GM18873 (cell line): ENCODE measurements at regions not wholly inside any gene's neighbourhood (a gene's known extent, or its start where the extent isn't known, plus 50 kb on each side); places are given as distances from the start of the nearest gene placed in this dataset.

ENCODE experiments used
- ATAC-seq: cut with Tn5 transposase; IDR thresholded peaks from one replicate; pipeline ENCODE4 v1.9.1; 2021; ENCODE audit warnings: mild to moderate bottlenecking, moderate library complexity, moderate number of reproducible peaks; ENCODE audit not compliant: unreplicated experiment, low FRiP score

DNA sequence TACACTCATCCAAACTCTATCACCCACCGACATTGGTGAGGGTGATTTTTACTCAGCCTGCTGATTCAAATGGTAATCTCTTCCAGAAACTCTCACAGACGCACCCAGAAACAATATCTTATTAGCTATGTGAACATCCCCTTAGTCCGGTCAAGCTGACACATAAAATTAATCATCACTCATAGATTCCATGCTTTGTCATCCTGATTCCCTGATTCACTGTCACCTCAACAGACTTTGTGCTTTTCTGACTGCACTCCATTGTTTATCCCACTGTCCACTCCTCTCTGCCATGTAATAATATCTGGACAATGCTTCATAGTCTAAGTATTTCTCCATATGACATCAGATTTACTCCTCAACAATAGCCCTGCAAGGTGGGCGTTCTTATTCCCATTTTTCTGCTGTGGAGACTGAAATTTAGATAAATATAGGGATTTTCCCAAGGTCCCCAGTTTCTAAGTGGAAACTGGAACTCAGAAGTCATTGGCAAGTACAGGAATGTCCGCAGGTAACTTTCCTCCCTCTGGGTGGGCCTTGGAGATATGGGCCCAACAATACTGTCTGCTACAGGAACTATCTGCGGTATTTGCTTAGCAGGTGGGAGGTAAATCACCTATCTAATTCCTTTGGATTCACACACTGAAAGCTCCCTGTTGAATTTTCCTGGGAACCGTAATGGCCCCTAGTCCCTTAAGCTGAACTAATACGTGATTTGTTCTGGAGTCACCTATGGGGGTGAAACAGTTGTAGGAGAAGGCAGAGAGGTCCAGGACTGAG lies 228.6 kb upstream of the BCOR start:
- no peak for ATAC-seq

DNA sequence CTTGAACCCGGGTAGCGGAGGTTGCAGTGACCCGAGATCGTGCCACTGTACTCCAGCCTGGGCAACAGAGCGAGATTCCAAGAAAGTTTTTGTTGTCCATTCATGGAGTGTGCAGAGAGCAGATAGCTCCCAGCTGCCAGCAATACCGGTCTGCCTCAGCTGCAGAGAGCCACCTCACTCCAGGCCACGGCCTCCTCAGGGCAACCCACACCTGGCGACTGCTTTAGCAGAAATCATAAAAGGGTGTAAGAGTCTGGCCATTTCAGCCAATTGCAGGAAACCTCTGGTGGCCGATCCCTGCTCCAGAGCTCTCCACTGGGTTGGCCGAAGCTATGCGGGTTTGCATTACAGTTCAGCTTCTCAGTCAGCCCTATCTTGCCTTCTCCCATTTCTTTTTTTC lies 227.4 kb upstream of the BCOR start:
- ATAC-seq: no peak

DNA sequence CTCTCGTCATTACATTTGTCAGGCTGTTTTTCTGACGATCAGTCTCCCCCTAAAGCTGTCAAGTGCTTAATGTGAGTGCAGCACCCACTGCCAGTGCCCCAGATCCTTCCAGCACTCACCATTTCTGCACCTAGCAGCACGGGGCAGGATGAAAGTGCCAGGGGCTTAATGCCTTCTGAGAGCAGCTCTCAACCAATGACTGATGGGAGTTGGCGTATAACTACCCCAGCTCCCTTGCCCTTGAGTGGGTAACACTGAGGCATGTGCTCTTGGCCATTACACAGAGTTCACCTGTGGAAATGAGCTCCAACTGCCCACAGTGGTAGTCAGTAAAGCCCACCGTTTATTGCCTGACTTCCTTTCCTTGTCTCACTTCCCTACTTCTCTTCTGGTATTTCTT lies 226.2 kb upstream of the BCOR start:
- no peak for ATAC-seq

DNA sequence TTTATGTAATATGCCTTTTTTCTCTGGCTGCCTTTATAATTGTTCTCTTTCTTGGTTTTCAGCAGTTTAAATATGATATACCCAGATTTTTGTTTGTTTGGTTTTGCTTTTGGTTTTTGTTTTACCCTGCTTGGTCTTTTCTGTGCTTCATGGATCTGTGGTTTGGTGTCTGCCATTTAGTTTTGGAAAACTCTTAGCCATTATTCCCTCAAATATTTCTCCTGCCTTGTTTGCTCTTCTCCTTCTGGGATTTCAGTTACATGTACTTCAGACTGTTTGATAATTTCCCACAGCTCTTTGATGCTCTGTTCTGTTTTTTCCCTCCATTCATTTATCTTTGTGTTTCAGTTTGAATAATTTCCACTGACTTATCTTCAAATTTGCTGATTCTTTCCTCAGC lies 223.1 kb upstream of the BCOR start:
- ATAC-seq: no peak

DNA sequence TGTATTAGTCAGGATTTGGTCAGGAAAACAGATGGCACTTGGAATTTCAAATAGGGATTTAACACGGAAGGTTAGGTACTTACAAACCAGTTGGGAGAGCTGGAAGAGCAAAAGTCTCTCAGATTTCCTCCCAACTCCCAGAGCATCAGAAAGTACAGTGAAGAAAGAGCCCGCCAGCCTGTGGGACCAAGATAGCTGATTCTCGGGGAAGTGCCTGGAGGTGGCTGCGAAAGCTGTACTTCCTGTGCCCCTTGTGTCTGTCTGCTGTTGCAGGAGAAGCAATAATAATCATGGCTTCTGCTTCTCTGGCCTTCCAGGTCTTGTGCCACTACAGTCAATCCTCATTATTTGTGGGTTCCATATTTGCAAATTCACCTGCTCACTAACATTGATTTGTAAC lies 221.0 kb upstream of the BCOR start:
- ATAC-seq: no peak

DNA sequence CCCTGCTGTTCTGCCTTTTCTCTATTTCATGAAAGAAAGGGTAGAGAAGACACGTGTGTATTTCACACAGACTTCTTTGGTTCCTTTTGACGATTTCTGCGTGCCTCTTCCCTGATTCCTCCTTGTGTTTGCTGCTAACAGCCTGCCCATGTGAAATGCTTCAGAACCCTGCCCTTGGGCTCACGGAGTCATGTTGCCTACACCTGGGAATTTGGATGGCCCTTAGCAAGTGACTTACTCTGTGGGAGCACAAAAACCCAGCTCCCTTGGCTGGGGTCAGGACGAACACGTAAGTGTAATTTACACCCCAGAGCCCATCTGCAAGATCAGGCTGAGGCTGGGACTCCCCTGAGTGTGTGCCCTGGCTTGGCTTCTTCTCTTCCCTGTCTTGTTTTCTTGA lies 220.3 kb upstream of the BCOR start:
- no peak for ATAC-seq

DNA sequence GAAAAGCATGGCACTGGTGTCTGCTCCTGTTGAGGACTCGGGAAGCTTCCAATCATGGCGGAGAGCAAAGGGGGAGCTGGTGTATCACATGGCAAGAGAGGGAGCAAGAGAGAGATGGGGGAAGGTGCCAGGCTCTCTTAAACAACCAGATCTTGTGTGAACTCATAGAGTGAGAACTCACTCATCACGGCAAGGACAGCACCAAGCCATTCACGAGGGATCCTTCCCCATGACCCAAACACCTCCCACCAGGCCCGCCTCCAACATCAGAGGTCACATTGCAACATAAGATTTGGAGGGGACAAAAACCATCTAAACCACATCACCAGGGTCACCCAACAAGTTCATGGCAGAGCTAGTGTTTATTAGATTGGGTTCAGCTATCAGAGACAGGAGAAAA lies 218.7 kb upstream of the BCOR start:
- no peak for ATAC-seq

DNA sequence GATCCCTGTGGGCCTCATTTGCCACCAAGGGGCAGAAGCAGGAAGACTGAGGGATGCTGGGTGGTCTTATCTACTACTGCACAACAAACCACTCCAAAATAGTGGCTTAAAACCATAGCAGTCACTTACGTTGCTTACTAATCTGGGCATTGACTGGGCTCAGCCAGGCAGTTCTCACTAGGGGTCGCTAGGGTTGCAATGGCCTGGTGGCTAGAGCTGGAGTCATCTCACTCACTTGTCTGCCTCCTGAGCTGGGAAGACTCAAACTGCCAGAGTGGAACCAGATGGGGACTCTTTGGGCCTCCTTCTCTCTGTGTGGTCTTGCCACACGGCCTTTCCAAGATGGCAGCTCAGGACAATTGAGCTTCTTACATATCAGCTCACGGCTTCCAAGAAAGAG lies 216.3 kb upstream of the BCOR start:
- no peak for ATAC-seq

DNA sequence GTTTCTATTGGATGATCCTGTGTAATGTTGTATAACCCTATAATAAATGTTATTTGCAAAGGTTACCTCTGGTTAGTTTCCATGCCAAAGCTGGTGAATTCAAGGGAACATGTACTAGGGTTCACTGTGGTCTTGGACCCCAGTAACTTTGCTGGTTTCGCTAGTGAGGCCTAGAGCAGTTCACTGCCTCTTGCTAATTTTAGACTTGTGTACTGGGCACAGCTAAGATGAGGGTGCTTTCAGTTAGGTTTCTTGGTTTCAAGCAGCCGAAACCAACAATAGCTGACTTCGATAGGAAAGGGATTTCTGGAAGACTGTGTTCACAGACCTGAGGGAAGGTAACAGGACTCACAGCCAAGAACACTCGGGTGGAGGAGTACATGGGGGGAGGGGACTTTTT lies 215.5 kb upstream of the BCOR start:
- no peak for ATAC-seq

DNA sequence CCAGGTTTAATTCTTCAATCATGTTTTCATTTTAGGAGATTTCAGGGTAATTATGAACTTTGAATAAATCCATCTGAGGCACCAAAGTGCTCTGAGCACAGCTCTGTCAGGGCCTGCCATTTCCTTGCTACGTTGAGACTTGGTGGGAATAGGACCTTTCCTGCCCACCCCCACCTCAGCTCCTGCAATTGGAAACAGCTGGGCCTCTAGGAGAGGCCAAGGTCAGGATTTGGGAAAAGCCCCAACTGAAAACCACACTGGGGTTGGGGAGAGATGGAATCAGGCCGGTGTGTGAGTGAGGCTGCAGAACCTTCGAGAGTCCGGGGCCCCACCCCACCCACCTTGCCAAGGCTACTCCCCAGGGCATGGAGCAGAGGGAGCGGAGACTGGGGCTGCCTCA lies 212.7 kb upstream of the BCOR start:
- no peak for ATAC-seq

DNA sequence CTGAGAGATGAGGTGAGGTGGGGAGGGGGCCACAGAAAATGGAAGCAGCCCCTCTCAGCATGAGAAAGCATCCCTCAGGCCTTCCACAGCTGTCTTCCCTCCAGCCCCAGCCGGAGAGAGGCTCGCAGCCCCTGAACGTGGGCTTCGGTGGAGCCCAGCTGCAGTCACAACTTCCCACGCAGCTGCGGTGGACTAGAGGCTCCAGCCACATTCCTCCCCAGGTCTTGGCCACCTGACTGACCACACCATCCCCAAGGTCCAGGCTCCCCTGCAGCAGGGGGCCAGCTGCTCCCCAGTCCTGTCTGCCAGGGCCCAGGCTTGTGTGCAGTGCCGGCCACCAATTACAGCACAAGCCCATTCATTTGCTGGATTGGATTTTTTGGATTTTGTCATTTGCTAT lies 212.3 kb upstream of the BCOR start:
- no peak for ATAC-seq

DNA sequence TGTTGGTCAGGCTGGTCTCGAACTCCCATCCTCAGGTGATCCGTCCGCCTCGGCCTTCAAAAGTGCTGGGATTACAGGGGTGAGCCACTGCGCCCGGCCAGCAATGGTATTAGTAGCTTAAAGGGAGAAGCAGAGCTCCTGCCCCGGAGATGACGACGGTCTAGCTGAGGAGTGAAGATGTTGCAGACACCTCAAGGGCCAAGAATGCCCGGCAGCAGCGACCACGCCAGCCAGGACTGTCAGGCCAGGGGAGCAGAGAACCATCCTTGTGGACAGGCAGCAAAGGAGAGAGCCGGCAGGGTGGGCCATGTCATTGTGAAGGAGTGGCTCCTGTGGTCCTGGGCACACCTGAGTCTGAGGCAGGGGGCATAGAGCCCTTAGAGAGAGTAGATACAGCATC lies 210.1 kb upstream of the BCOR start:
- no peak for ATAC-seq

DNA sequence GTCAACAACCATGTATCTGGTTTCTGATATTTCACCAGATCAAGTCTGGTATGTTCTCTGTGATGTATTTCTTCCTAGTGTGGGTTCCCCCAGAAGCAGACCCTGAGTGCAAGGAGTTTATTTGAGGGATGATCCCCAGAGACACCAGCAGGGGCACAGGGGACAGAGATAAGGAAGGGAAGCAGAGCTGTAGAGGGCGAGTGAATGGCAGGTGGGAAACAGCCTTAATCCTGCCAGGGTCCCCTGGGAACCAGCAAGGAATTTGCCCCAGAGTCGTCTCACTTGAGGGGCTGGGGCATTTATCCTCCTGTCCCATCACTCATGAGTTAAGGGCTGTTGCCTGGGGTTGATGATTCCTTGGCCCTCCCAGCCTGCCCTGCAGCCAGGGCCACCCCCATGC lies 206.4 kb upstream of the BCOR start:
- no peak for ATAC-seq

DNA sequence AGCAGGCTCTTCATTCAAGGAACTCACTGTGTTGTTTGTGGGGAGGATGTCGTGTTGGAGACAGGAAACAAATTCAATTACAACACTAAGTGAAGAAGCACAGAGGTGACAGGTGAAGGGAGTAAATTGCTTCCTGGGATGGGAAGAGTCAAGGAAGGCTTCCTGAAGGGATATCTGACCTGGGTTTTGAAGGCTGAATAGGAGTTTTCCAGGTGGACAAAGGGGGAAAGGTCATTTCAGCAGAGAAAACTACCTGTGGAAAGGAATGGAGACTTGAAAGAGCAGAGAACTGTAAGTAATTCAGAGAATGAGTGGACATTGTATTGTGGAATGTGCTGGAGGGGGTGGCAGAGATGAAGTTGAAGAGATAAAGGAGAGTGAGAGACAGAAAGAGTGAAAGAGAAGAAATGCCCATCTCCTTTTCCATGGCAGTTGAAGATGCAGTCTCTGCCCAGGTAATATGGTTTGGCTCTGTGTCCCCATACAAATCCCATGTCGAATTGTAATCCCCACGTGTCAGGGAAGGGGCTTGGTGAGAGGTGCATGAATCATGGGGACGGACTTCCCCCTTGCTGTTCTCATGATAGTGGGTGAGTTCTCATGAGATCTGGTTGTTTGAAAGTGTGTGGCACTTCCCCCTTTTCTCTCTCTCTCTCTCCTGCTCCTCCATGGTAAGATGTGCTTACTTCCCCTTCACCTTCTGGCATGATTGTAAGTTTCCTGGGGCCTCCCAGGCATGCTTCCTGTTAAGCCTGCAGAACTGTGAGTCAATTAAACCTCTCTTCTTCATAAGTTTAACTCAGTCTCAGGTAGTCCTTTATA lies 205.7 kb upstream of the BCOR start:
- ATAC-seq: no peak

DNA sequence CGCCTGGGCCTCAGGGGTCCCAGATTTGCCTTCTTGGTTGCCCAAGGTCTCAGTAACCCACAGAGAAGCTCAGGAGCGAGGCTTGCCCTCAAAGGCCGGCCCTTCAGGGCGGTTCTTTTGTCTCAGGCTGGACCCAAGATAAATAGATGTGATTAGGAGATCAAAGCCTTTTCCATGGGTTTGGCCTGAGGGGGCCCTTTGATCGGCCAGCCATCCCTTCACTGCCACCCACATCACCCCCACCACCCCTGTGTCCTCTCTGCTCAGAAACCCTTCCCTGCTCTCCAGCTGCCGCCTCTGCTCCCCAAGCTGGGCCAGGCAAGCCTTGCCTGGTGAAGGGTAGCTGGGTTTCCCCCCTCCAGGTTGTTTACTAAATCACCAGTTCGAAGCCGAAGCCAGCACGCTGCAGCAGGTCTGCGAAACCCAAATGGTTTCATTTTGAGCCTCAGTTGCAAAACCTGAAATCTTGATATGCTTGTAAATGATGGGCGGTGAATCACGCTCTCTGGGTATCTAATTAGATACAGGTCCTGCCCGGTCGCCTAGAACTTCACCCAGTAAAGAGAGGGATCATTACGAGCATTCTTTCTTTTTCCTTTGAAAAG lies 202.6 kb upstream of the BCOR start:
- no peak for ATAC-seq

DNA sequence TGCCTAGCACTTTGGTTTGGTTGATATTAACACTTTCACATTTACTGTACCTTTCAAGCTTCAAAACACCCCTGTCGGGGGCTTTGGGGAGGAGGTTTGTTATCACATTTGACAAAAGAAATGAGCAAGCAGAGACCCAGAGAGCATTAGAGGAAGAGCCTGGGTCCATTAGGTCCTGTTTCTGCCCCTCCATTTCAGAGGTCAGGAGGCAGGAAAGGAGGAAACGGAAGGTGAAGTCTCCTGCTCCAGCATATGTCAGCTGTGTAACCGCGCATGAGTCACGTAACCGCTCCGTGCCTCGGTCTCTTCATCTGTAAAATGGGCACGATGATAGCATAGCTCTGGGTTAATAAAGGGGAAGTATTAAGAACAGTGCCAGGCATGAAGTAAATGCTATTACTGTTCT lies 201.9 kb upstream of the BCOR start:
- no peak for ATAC-seq

DNA sequence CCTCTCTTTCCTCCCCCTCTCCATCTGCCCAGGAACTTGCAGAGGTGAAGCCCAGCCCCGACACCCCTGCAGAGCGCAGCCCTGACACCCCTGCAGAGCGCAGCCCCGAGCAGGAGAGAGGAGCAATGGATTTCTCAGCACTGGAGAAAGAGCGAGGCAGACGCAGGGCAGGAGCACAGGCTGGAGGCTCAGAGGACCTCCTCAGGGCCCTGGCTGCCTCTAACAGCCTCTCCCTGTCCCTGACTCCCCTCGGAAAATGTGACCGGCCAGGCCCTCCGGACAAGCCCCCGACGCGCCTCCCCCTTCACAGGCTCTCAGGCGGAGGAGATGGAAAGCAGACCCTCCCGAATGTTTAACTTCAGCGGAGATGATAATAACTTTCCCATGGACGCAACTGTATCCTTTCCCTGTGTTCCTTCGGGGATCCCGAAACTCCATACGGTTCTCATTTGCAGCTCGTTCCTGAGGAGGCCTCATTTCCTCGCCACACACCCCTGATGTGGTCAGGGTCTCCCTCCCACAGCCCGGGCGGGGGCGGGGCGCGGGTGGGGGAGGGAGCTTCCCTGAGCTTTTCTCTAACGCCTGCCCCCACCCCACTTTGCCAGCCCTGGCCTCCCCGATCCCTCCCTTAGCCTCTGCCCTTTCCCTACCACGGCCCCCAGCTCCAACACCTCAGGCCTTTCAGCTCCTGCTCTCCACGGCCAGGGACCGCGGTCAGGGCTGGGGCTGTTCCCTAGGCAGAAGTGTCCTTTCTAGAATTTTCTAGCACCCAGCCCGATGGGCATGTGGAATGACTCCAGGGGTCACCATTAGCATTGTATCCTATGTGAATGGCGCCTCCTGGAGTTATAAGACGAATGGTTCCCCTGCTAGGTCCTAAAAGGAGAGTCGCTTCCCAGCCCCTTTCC lies 201.1 kb upstream of the BCOR start:
- no peak for ATAC-seq

DNA sequence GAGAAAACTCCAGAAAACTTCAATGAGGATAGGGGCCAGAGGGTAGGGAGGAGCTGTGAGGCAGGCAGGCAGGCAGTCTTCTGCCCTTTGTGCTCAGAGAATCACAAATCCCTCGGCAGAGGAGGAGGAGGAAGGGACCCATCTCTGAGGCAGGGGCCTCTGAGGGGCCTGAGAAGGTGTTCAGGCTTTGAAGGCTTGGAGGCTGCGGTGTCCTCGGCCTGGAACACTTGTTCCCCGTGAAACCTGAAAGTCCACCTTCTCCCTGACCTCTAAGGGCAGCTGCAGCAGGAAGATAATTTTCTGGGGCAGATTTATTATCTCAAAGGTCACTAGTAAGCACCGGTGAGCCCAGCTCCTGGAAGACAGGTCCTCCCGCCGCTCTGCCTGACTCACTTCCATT lies 200.3 kb upstream of the BCOR start:
- ATAC-seq: no peak

DNA sequence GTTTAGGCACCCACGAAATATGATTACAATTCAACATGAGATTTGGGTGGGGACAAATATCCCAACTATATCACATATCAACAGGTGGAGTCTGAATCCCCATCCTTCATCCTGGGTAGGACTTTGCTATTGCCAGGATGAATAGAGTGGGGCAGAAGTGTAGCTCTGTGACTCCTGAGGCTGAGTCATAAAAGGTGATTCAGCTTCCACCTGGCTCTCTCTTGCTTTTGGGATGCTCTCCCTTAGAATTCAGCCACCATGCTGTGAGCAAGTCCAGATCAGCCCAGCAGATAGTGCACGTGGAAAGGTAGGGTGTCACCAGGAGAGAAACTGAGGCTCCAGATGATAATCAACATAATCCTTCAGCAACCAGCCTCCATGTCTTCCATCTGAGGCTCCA lies 193.8 kb upstream of the BCOR start:
- no peak for ATAC-seq

DNA sequence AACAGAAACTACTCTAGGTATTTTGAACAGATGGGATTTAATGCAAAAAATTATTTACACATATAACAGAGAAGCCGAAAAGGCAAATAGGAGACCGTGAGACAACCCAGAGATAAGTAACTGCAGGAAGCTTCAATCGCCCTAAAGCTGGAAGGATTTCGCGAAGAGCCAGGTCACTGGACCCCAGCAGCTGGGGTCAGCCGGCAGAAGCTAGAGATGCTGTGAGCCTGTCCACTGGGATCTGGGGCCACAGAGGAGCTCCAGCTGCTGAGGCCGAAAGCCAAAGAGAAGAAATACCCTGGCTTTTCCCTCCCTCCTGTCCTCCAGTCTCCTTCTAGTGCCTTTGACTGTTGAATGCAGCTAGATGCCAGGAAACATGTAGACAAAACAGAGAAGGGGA lies 192.8 kb upstream of the BCOR start:
- ATAC-seq: no peak

DNA sequence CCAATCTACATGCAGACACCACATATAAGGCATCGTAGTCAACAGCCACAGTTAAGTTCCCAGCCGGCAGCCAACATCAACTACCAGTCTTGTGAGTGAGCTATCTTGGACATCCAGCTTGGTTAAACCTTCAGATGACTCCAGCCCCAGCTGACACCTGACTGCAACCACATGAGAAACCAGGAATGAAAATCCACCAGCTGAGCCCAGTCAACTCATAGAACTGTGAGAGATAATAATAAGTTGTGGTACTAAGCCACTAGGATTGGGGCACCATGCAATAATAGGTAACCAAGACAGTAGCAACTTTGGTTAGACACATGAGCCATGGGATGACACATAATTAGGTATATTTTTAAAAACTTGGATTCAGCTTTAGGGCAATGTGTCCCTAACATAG lies 188.1 kb upstream of the BCOR start:
- no peak for ATAC-seq
